ENCODE measurements at regions not wholly inside any gene's neighbourhood (a gene's known extent, or its start where the extent isn't known, plus 50 kb on each side); places are given as distances from the start of the nearest gene placed in this dataset.

- POLR2A ChIA-PET (ENCODE audit: partially characterized antibody), result no interaction called here
- no peak overlapping the region for H3K9ac ChIP-seq (replicated peaks in 1 of 4; ENCODE audit: extremely low read depth in 1 of 4, low read depth in 3 of 4, low read length in 3 of 4)
- no peak overlapping the region for H4K5ac ChIP-seq (ENCODE audit: insufficient read length, low read depth, low read length)
- no peaks in the 10 kb centered on the region for H3K79me1 ChIP-seq (ENCODE audit: low read depth, low read length)
- H3K4ac ChIP-seq (replicated peaks; ENCODE audit: insufficient read length, low read depth, low read length), result no peak overlapping the region
- H3K23me2 ChIP-seq (ENCODE audit: low read depth, low read length), result no peaks in the 10 kb centered on the region
- no peak overlapping the region for H2BK120ac ChIP-seq (replicated peaks; ENCODE audit: low read depth, low read length)
- no peaks in the 10 kb centered on the region for H3K4me1 ChIP-seq (replicated peaks in 1 of 4; ENCODE audit: control insufficient read depth in 3 of 4, insufficient read depth in 4 of 4, low read length in 3 of 4)
- no peak for TF ChIP-seq EP300 (IDR thresholded peaks at IDR 0.05; ENCODE audit: borderline replicate concordance in 1 of 2, low read depth in 2 of 2, low read length in 2 of 2)
- no peak for TF ChIP-seq ATF3 (IDR thresholded peaks at IDR 0.05; ENCODE audit: insufficient read depth, low read depth, low read length)
- no peak for TF ChIP-seq GABPA (IDR thresholded peaks at IDR 0.05; ENCODE audit: borderline replicate concordance, insufficient read depth, low read length)
- TF ChIP-seq EGR1 (IDR thresholded peaks at IDR 0.05; ENCODE audit: borderline replicate concordance, low read depth, low read length), result no peak
- no peak for TF ChIP-seq MAX (IDR thresholded peaks at IDR 0.05)
- TF ChIP-seq TAF7 (optimal IDR thresholded peaks at IDR 0.05; ENCODE audit: borderline replicate concordance, low read depth, low read length), result no peak
- no peak for TF ChIP-seq SP1 (IDR thresholded peaks at IDR 0.05; ENCODE audit: low read depth, low read length)
- no peak for TF ChIP-seq POLR2AphosphoS5 (IDR thresholded peaks at IDR 0.05; ENCODE audit: low read depth, low read length)
- no peak overlapping the region for H2AK5ac ChIP-seq (ENCODE audit: low read depth, low read length)
- no peaks in the 10 kb centered on the region for H3K79me2 ChIP-seq (ENCODE audit: control insufficient read depth in 1 of 2, insufficient read depth in 2 of 2, low read length in 2 of 2)
- no peaks in the 10 kb centered on the region for H4K20me1 ChIP-seq (replicated peaks in 1 of 2; ENCODE audit: control insufficient read depth in 1 of 2, insufficient read depth in 2 of 2, low read length in 2 of 2)
- no peak overlapping the region for H3K4me2 ChIP-seq (ENCODE audit: insufficient read depth in 1 of 2, low read depth in 2 of 2, low read length in 2 of 2)
- H3K27ac ChIP-seq (ENCODE audit: low read depth, low read length), result no peak overlapping the region
- H2BK5ac ChIP-seq (ENCODE audit: low read depth, low read length), result no peak overlapping the region
- CTCF ChIA-PET (ENCODE audit: partially characterized antibody), result no interaction called here
- H3K56ac ChIP-seq (replicated peaks; ENCODE audit: insufficient read length, low read depth, low read length), result no peak overlapping the region
- no peak overlapping the region for H2BK12ac ChIP-seq (ENCODE audit: low read depth, low read length)
- H2BK15ac ChIP-seq (ENCODE audit: low read length), result no peak overlapping the region
- no peak for FAIRE-seq
- no peak overlapping the region for H3K14ac ChIP-seq (ENCODE audit: insufficient read length)
- no peak overlapping the region for H3K18ac ChIP-seq (ENCODE audit: extremely low read depth, low read length)
- H3K36me3 ChIP-seq (ENCODE audit: control insufficient read depth in 2 of 4, insufficient read depth in 4 of 4, low read length in 3 of 4), result no peaks in the 10 kb centered on the region
- no peak overlapping the region for H3K23ac ChIP-seq (ENCODE audit: insufficient read length)
- no peaks in the 10 kb centered on the region for H3K27me3 ChIP-seq (replicated peaks in 1 of 4; ENCODE audit: control insufficient read depth in 3 of 4, extremely low read depth in 1 of 4, insufficient read depth in 3 of 4, low read length in 3 of 4)
- no peak overlapping the region for H4K8ac ChIP-seq (ENCODE audit: extremely low read depth, insufficient read depth, low read length)
- DNase-seq (ENCODE audit: low read depth in 1 of 2, low spot score in 2 of 2), result no peak
- H2AFZ ChIP-seq (ENCODE audit: low read length), result no peak overlapping the region
- no peak overlapping the region for H4K91ac ChIP-seq (replicated peaks; ENCODE audit: insufficient read length, low read length)
- no peaks in the 10 kb centered on the region for H3K9me3 ChIP-seq (ENCODE audit: insufficient read depth in 2 of 2, low read depth in 1 of 2, low read length in 1 of 2)
- H2BK20ac ChIP-seq (ENCODE audit: low read length), result no peak overlapping the region
- no peak overlapping the region for H3K4me3 ChIP-seq (ENCODE audit: extremely low read depth in 1 of 4, insufficient read depth in 2 of 4, low read depth in 3 of 4, low read length in 4 of 4)
These were observed 119.4 kb upstream of the ROBO2 start for GRCh38 chr3:76920511-76920910.

Data from H1 (cell line).